H9 (cell line): ENCODE measurements at regions not wholly inside any gene's neighbourhood (a gene's known extent, or its start where the extent isn't known, plus 50 kb on each side); places are given as distances from the start of the nearest gene placed in this dataset.

ENCODE experiments used
- DNase-seq: peaks from one replicate; pipeline ENCODE4 v3.0.0-alpha.2; 2017
- H2AFZ ChIP-seq: one replicate; pipeline ENCODE4 v1.6.1; 2013; ENCODE audit warnings: mild to moderate bottlenecking, low read length, control low read depth, moderate library complexity
- H2AK5ac ChIP-seq: 2 replicates; pipeline ENCODE4 v1.6.1; 2013; ENCODE audit warnings: low read length, control low read depth, mixed read lengths; ENCODE audit not compliant: insufficient read length
- H2BK120ac ChIP-seq: one replicate; pipeline ENCODE4 v1.6.1; 2013; ENCODE audit warnings: low read depth, mild to moderate bottlenecking, low read length, control low read depth, inconsistent platforms; ENCODE audit not compliant: poor library complexity, severe bottlenecking
- H2BK12ac ChIP-seq: 2 replicates; pipeline ENCODE4 v1.6.1; 2013; ENCODE audit warnings: low read length, control low read depth, mixed read lengths, low read depth; ENCODE audit not compliant: insufficient read length
- H2BK15ac ChIP-seq: 2 replicates; pipeline ENCODE4 v1.6.1; 2013; ENCODE audit warnings: low read depth, low read length, control low read depth
- H2BK20ac ChIP-seq: one replicate; pipeline ENCODE4 v1.6.1; 2013; ENCODE audit warnings: low read depth, mild to moderate bottlenecking, low read length, control low read depth, inconsistent platforms; ENCODE audit not compliant: poor library complexity, severe bottlenecking
- H2BK5ac ChIP-seq: 2 replicates; pipeline ENCODE4 v1.6.1; 2013; ENCODE audit warnings: low read length, control low read depth, mixed read lengths; ENCODE audit not compliant: insufficient read length
- H3K14ac ChIP-seq: 2 replicates; pipeline ENCODE4 v1.6.1; 2013; ENCODE audit warnings: low read length, control low read depth; ENCODE audit not compliant: insufficient read depth
- H3K18ac ChIP-seq: 2 replicates; pipeline ENCODE4 v1.6.1; 2013; ENCODE audit warnings: low read depth, mild to moderate bottlenecking, mixed read lengths, low read length, control low read depth; ENCODE audit not compliant: insufficient read length
- H3K23ac ChIP-seq: 2 replicates; pipeline ENCODE4 v1.6.1; 2013; ENCODE audit warnings: low read length, control low read depth, mixed read lengths, low read depth; ENCODE audit not compliant: insufficient read length
- H3K23me2 ChIP-seq: 2 replicates; pipeline ENCODE4 v1.6.1; 2013; ENCODE audit warnings: low read depth, mild to moderate bottlenecking, mixed read lengths, low read length, control low read depth; ENCODE audit not compliant: insufficient read length, poor library complexity, severe bottlenecking
- H3K27ac ChIP-seq: 2 replicates; pipeline ENCODE4 v1.5.1; 2013; ENCODE audit warnings: low read length, control low read depth, mixed read lengths, low read depth; ENCODE audit not compliant: insufficient read length
- H3K27me3 ChIP-seq: 2 replicates; pipeline ENCODE4 v1.6.1; 2013; ENCODE audit warnings: low read length, control low read depth, inconsistent platforms; ENCODE audit not compliant: insufficient read depth
- H3K4ac ChIP-seq: 2 replicates; pipeline ENCODE4 v1.6.1; 2013; ENCODE audit warnings: low read depth, mild to moderate bottlenecking, control low read depth, inconsistent platforms, low read length, moderate library complexity
- H3K4me1 ChIP-seq: 2 replicates; pipeline ENCODE4 v1.6.1; 2013; ENCODE audit warnings: low read length, control low read depth, inconsistent platforms; ENCODE audit not compliant: insufficient read depth
- H3K4me2 ChIP-seq: 2 replicates; pipeline ENCODE4 v1.6.1; 2013; ENCODE audit warnings: low read length, control low read depth, mixed read lengths; ENCODE audit not compliant: insufficient read length, insufficient read depth
- H3K56ac ChIP-seq: 2 replicates; pipeline ENCODE4 v1.6.1; 2013; ENCODE audit warnings: low read depth, mild to moderate bottlenecking, mixed read lengths, low read length, control low read depth; ENCODE audit not compliant: insufficient read length
- H3K79me1 ChIP-seq: 2 replicates; pipeline ENCODE4 v1.6.1; 2013; ENCODE audit warnings: low read depth, mild to moderate bottlenecking, moderate library complexity, low read length, control low read depth, inconsistent platforms; ENCODE audit not compliant: insufficient read depth, poor library complexity, severe bottlenecking
- H3K79me2 ChIP-seq: 2 replicates; pipeline ENCODE4 v1.6.1; 2013; ENCODE audit warnings: low read length, control low read depth, inconsistent platforms; ENCODE audit not compliant: insufficient read depth
- H3K9ac ChIP-seq: 2 replicates; pipeline ENCODE4 v1.6.1; 2013; ENCODE audit warnings: low read length, control low read depth, mixed read lengths; ENCODE audit not compliant: insufficient read length; ENCODE audit errors: extremely low read depth
- H3K9me3 ChIP-seq: one replicate; pipeline ENCODE4 v1.6.1; 2013; ENCODE audit warnings: low read depth, low read length, inconsistent platforms; ENCODE audit not compliant: control insufficient read depth
- H3T11ph ChIP-seq: one replicate; pipeline ENCODE4 v1.6.1; 2013; ENCODE audit warnings: mild to moderate bottlenecking, low read length, control low read depth, inconsistent platforms
- H4K20me1 ChIP-seq: one replicate; pipeline ENCODE4 v1.6.1; 2013; ENCODE audit not compliant: control insufficient read depth, insufficient read length, insufficient read depth
- H4K5ac ChIP-seq: 2 replicates; pipeline ENCODE4 v1.6.1; 2013; ENCODE audit warnings: low read depth, mild to moderate bottlenecking, mixed read lengths, low read length, control low read depth; ENCODE audit not compliant: insufficient read length
- H4K8ac ChIP-seq: replicated peaks from 2 replicates; pipeline ENCODE4 v1.6.1; 2013; ENCODE audit warnings: low read length, control low read depth, mixed read lengths, low read depth; ENCODE audit not compliant: insufficient read length
- H4K91ac ChIP-seq: 2 replicates; pipeline ENCODE4 v1.6.1; 2013; ENCODE audit warnings: low read depth, mild to moderate bottlenecking, moderate library complexity, mixed read lengths, low read length, control low read depth; ENCODE audit not compliant: insufficient read length
- H3K27ac Mint-ChIP-seq, 3 experiments: 2 replicates in 2 of 3; 3 replicates in 1 of 3; pipeline ENCODE4 v1.8.0; 2020 to 2021; ENCODE audit warnings: mixed read lengths in 3 of 3, mild to moderate bottlenecking in 1 of 3, moderate library complexity in 1 of 3
- H3K27me3 Mint-ChIP-seq: 2 replicates; pipeline ENCODE4 v1.8.0; 2021; ENCODE audit warnings: low read depth, mild to moderate bottlenecking, moderate library complexity, mixed read lengths
- H3K36me3 Mint-ChIP-seq, 3 experiments: 2 replicates in 2 of 3; 3 replicates in 1 of 3; pipeline ENCODE4 v1.8.0; 2020 to 2021; ENCODE audit warnings: low read depth in 3 of 3, mixed read lengths in 3 of 3; ENCODE audit not compliant: insufficient read depth in 1 of 3
- H3K4me1 Mint-ChIP-seq, 2 experiments: 2 replicates each; pipeline ENCODE4 v1.8.0; 2020; ENCODE audit warnings: mixed read lengths in 2 of 2
- H3K4me3 Mint-ChIP-seq, 2 experiments: 2 replicates in 1 of 2; 3 replicates in 1 of 2; pipeline ENCODE4 v1.8.0; 2020 to 2021; ENCODE audit warnings: mild to moderate bottlenecking in 2 of 2, mixed read lengths in 2 of 2, moderate library complexity in 1 of 2
- H3K9me3 Mint-ChIP-seq, 2 experiments: 2 replicates in 1 of 2; 3 replicates in 1 of 2; pipeline ENCODE4 v1.8.0; 2020; ENCODE audit warnings: mild to moderate bottlenecking in 2 of 2, mixed read lengths in 2 of 2, moderate library complexity in 1 of 2
- WGBS: extraction: QIAGEN DNeasy Blood & Tissue Kit; methylation state at CpG from one replicate; pipeline ENCODE4 v1.1.7; 2013; ENCODE audit warnings: missing lambda C conversion rate, low lambda C conversion rate, mixed read lengths; ENCODE audit not compliant: insufficient read length; ENCODE audit errors: extremely low coverage; 5-methylcytosine and 5-hydroxymethylcytosine counted together
- TF ChIP-seq, protein P1 (sequence below): fragments of 200-600 bp; sonication (generic); conservative IDR thresholded peaks from 3 replicates; pipeline ENCODE4 v1.8.0; 2021; ENCODE audit warnings: antibody characterized with exemption, mild to moderate bottlenecking

DNA sequence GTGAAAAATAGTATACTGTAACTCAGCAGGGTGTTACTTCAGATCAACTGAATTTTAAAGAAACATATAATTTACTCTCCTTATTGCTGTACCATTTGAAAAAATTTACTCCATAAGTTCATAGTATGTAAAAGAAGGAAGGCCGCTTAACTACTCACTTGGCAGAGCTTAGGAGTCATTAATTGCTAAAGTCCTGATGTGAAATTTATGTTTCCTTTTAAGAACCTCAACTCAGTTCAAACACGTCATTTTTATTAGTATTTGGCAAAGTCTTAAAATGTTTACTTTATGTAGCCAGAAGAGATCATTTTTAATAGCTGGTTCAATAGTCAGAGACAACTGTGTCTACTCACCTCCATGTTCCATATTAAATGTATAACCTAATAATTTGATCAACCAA is 268.6 kb downstream of the CDH10 start:
- Mint-ChIP-seq H3K4me3 (no peak overlapping the region), H3K27ac (no peak overlapping the region; a peak in 1 of 7 replicates), H3K4me1 (peaks cover 8 to 15% of the 10 kb centered on the region in 2 experiments), H3K36me3 (no peaks in the 10 kb centered on the region), H3K9me3 (peaks cover 0 to 1% of the 10 kb centered on the region in 2 experiments; a peak in 1 of 5 replicates), H3K27me3 (no peaks in the 10 kb centered on the region)
- no peak overlapping the region for H3K14ac ChIP-seq
- no CpG with 5 or more reads among the region's 2 CpGs for WGBS
- no peak overlapping the region for H2BK15ac ChIP-seq
- no peak overlapping the region for H3T11ph ChIP-seq
- H3K4me2 ChIP-seq: no peak overlapping the region
- no peaks in the 10 kb centered on the region for H3K79me2 ChIP-seq
- no peak overlapping the region for H3K27ac ChIP-seq
- H4K20me1 ChIP-seq: no peaks in the 10 kb centered on the region
- H4K5ac ChIP-seq: no peak overlapping the region
- H3K79me1 ChIP-seq: no peaks in the 10 kb centered on the region
- H2AFZ ChIP-seq: no peak overlapping the region
- no peak overlapping the region for H4K91ac ChIP-seq
- H3K23me2 ChIP-seq: no peaks in the 10 kb centered on the region
- no peak overlapping the region for H3K56ac ChIP-seq
- H3K27me3 ChIP-seq: no peaks in the 10 kb centered on the region
- H3K4ac ChIP-seq: no peak overlapping the region
- no peak overlapping the region for H2BK12ac ChIP-seq
- H3K9ac ChIP-seq: no peak overlapping the region
- no peak overlapping the region for H2AK5ac ChIP-seq
- no peak overlapping the region for H3K18ac ChIP-seq
- H3K23ac ChIP-seq: no peak overlapping the region
- H3K4me1 ChIP-seq: no peaks in the 10 kb centered on the region
- H3K9me3 ChIP-seq: no peaks in the 10 kb centered on the region
- no peak overlapping the region for H4K8ac ChIP-seq
- H2BK5ac ChIP-seq: no peak overlapping the region
- TF ChIP-seq, protein P1, sequence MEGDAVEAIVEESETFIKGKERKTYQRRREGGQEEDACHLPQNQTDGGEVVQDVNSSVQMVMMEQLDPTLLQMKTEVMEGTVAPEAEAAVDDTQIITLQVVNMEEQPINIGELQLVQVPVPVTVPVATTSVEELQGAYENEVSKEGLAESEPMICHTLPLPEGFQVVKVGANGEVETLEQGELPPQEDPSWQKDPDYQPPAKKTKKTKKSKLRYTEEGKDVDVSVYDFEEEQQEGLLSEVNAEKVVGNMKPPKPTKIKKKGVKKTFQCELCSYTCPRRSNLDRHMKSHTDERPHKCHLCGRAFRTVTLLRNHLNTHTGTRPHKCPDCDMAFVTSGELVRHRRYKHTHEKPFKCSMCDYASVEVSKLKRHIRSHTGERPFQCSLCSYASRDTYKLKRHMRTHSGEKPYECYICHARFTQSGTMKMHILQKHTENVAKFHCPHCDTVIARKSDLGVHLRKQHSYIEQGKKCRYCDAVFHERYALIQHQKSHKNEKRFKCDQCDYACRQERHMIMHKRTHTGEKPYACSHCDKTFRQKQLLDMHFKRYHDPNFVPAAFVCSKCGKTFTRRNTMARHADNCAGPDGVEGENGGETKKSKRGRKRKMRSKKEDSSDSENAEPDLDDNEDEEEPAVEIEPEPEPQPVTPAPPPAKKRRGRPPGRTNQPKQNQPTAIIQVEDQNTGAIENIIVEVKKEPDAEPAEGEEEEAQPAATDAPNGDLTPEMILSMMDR: no peak
- H2BK20ac ChIP-seq: no peak overlapping the region
- H2BK120ac ChIP-seq: no peak overlapping the region
- DNase-seq: no peak
